GM18909 (cell line): ENCODE measurements at regions not wholly inside any gene's neighbourhood (a gene's known extent, or its start where the extent isn't known, plus 50 kb on each side); places are given as distances from the start of the nearest gene placed in this dataset.

Experiments used
- ATAC-seq: cut with Tn5 transposase; IDR thresholded peaks from one replicate; pipeline ENCODE4 v1.9.1; 2021; ENCODE audit warnings: mild to moderate bottlenecking; ENCODE audit not compliant: unreplicated experiment, poor library complexity

DNA sequence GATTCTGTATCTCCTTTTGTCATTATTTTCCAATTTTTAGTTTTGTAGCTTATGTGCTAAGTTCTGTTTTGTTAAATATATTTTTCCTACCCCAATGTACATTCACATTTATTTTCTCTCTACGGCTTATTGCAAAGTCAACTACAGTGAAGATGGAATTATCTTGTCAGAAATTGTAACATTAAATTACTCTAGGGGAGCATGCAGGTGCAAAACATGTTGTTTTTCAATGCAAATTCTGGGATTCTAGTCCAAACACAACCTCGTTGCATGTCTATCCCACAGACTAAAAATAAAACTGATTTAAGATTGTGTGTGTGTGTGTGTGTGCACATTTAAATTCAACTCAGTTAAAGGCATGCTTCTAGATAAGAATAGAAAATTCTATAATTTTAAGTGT is 529.1 kb upstream of the POM121L12 start:
- no peak for ATAC-seq

DNA sequence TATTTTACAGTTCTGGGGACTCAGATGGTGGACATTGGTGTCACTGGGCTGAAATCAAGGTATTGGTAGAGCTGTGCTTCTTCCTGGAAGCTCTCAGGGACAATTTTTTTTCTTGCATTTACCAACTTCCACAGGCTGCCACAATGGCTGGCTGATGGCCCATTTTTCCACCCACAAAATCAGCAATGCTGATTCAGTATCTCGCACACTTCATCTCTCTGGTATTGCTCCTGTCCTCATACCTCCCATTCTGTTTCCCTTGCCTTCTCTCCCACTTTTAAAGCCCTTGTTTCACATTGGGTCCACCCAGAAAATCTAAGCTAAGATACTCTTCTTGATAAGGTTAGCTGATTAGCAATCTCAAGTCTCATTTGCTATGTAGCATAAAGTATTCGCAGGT is 530.9 kb upstream of the POM121L12 start:
- ATAC-seq, result no peak

DNA sequence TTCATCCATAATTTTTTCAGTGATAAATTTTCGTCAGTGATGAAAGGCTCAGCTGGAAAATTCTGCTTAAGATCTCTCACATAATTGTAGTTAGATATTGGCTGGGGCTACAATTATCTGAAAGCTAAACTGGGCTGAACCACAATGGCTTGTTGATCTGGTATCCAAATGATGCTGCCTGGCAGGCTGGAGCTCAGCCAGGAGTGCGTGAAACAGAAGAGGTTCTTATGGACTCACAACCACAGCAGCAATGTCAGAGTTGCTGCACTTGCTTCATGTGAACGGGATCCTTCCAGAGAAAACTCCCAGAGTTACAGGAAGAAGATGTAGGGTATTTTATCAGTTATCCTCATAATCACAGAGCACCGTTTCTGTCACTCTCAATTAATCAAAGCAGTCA is 533.2 kb upstream of the POM121L12 start:
- no peak for ATAC-seq

DNA sequence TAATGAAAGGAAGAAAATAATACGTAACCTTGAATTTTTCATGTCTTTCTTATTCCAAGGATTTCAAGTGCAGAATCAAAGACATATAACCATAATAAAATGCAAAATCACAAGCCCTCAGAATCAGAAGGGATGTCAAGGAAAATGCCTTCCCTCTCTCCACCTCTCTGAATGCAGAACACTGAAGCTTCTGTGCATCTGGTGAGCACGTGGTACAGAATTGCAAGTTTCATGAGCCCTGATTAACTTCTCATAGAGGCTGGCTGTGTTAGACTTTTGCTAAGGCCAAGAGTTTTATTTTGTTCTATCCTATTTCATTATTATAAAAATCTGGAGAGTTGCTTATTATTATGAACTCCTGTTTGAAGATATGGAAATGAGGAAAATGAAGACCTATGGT is 533.7 kb upstream of the POM121L12 start:
- no peak for ATAC-seq

DNA sequence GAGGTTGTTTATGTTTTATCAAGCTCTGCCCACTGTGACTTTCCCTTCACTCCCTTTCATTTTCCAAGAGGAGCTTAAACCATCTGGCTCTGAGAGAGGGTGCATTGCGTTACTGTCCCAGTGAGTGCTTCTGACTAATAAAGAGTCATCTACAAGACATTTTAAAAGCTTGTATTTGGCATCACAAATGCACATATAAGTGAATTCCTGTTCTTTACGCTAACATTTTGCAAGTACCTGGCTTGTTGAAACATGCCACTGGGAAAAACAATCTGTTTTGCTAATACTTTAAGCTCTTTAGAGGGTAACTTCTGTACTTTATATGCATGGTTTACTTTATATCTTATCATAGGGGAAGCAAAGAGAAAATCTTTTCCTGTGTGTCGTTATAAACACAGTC is 534.6 kb upstream of the POM121L12 start:
- ATAC-seq, result no peak

DNA sequence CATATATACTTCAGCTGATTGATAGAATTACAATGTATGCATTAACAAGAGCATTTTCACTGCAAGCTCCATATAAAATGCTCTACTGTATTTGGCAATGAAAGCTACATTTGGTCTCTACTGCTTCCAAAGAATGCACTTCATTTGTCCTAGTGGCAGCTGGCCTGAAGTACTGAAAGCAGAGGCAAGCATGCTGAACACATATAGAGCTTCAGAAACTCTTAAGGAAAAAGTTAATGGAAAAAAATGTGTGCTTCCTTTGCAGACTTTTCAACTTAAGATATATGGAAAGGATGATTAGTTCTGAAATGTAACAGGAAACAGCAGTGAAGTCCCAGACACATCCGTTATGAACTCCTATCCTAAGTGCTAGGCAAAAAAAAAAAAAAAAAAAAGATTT is 537.1 kb upstream of the POM121L12 start:
- no peak for ATAC-seq

DNA sequence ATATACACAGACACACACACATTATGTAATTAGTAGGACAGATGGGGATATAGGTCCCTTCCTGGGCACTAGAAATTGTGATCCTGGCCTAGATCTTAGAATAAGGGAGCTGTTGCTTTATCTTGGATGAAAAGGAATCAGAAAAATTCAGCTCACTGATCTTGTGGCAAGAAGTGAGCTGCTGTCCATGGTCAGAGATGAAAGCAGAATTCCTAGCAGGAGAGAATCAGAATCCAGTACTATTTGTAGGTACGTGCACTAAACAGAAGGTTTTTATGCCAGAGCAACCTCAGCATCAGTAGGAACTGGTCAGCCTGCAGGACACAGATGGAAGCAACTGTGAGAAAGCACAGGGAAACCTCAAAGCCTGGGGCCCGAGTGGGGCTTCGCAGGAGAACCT is 549.2 kb upstream of the POM121L12 start:
- no peak for ATAC-seq

DNA sequence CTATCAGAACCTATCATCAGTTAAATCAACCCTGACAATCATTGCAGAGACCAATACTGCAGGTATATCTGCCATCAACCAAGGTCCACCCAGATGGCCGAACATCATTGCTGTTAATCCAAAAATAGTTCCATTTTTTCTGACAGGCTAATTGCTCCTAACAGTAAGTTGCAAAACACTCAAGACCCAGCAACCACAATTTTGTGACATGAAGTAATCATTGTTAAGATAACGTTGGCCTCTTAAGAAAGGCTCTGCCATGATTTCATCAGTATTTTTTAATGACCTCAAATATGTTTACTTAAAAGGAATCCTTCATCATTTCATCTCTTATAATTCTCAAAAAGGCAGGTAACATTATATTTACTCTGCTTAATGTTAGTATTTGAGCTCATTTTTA is 553.4 kb upstream of the POM121L12 start:
- no peak for ATAC-seq

DNA sequence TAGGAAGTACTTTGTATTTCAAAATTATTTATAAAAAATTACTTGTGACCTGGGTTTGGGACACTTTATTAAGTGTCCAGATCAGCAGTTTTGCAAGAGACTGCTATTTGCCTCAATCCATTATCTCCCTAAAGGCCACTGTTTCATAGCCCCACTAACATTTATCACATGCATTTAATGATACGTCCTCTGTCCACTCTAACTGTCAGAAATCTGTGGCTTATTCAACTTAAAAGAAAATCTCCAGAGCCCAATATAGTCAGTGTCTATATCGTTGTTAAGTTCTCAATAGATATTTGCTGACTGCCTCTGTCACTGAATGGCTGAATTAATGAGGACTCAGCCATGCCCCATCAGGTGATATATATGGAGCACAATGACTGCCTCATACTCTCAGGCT is 553.9 kb upstream of the POM121L12 start:
- ATAC-seq, result no peak

DNA sequence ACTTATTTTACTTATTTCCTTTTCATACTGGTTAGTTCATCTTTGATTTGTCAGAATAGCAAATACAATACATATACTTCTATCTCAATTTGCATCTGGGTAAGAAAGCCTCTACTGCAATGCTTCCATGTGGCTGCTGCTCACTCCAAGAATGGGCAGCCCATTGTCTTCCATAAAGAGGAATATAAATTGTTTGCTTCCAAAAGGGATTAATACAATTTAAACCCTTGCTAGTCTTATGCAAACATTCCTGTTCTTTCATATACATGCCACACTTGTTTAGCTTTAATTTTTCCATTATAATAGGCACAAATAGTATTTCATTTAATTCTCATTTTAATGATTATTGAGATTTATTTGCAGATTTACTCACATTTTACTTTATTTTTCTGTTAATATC is 555.4 kb upstream of the POM121L12 start:
- ATAC-seq, result no peak

DNA sequence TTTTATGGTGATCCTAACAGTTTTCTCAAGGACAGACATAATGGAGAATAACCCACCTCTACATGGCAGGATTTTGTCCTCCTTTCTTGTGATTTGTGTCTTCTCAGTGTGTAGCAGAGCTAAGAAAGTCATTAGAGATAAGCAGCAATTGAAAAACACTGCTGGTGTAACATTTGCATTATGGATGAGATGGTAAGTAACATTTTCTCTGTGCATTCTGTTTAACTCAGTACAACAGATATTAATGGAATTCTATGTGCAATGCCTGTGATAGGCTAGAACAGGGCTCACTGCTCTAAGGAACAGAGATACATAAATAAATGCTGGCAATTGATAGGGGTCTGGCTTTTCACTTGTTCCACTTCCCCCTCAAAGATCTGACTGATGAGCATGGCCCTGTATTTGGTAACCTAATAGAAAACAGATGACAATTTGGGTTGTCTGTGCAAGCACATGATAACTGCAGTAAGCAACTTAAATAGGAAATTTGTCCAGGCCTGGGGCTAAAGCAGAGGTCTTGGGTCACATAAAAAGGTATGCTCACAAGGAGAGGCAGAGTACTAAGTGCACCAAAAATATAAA is 560.3 kb upstream of the POM121L12 start:
- no peak for ATAC-seq

DNA sequence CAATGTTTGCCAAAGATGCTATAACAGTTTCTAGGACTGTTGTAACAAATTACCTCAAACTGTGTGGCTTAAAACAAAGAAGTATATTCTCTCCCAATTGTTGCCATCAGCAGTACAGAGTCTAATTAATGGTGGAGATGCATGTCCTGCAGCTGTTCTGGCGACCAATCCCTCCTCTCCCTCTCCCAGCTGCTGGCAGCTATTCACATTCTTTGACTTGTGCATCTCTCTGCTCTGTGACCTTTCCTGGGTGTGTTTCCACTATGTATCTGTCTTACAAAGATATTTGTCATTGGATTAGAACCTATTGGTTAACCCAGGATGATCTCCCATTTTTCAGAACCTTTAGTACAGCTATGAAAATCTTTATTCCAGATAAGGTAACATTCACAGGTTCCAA is 561.7 kb upstream of the POM121L12 start:
- no peak for ATAC-seq

DNA sequence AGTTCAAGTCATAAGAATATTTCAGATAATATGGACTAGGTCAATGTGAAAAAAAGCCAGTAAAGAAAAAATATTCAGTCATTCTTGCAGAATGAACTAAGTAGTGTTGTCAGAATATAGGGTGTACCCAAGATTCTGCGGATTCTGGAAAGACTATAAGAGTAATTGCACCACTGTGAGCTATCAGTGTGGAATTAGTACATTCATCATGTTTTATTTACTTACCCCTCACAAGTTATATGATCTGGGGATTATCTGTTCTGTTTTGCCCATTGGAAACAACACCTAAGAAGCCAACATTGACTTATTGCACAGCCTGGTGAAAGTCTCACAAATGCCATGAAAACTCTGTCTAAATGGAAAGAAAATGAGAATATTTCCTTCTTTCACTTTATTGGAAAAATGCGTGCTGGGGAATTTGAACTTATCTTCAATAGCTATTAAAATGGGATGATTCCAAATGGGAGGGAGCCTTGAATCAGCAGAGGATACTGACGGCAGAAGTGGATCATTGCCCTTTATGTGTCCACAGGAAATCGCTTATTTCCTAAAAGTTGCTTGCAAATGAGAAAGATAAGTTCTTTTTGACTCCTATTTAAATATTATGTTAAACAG is 563.3 kb upstream of the POM121L12 start:
- ATAC-seq, result no peak

DNA sequence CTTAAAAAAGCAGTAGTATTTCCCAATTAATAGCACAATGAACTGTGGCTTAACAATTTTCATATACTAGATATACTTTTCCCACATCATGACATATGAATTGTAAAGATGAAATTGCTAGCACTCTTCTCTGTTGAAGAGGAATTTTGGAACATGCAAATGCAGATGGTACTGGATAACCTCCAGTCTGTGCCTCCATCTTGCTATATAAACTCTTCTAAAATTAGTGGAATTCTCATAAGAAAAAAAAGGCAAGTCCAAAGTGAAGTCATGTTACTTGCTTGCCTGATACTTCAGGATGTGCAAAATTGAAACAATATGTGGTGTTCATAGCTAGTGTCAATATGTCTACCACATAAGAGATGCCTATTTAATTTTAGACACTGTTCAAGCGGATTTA is 570.2 kb upstream of the POM121L12 start:
- ATAC-seq, result no peak

DNA sequence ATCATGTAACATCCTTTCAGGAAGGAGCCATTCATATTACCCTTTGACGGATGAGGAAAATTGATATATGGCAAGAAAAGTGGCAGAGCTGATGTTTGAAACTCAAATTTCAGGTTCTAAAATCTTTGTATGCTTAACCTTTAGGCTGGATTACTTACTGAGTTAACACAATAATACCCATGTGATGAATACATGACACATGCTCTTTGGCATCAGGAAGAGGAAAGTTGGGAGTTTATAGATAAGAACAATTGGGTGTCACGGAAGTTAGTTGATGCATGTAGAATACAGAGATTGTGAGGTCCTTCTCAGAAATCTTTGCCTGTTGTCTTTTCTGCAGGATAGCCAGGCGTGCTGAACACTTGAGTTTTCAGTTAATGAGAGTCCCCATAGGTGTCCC is 572.1 kb upstream of the POM121L12 start:
- no peak for ATAC-seq

DNA sequence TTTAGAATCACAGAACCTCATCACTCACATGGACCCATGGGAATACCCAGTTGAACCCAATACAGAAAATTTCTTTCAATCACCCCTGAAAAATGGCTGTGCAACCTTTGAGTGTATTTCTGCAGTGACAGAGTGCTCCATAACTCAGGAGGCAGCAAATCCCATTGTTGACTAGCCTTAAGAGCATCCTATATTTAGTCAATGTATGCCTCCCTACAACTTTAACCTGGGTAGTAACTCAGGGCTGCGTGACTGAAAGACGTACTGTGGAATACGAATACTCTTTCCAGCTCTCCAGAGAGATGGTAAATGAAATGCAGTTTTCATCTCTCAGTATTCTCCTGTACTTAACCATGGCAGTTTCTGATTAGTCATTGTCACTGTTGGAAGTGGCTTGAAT is 573.0 kb upstream of the POM121L12 start:
- no peak for ATAC-seq

DNA sequence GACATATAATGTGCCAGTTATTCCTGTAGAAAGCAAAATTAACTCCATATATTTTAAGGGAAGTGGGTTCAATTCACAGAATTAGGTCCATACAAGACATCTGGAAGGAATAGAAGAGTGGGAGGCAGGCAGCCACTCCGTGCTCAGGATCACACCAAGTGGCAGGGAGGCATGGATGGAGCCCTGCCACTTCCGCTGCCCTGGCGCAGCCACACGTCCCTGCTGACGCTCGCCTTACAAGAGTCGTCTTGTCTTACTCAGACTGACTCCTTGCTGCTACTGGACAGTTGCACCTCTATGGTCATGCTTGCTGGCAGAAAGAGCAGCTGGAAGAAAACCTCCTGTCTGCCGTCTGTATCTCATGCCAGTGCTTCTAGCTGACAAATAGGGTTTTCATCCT is 579.9 kb upstream of the POM121L12 start:
- ATAC-seq, result no peak

DNA sequence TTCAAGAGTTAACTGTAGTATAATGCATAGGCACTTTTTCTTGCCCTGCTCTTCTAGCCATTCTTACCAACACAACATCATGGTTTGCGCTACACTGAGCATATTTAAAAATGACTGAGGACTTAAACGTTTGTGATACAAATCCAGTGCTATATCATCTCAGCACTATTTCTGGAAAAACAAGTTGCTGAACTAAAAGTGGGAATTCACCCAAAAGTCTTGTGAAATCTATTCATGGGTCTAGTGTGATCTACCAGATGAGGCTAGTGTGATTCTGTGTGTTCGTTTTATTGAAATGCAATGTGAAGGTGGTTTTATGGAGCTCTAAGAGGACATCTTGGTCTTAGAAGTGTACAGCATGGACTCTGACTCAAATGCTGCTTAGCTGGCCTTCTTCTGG is 584.6 kb upstream of the POM121L12 start:
- ATAC-seq, result no peak

DNA sequence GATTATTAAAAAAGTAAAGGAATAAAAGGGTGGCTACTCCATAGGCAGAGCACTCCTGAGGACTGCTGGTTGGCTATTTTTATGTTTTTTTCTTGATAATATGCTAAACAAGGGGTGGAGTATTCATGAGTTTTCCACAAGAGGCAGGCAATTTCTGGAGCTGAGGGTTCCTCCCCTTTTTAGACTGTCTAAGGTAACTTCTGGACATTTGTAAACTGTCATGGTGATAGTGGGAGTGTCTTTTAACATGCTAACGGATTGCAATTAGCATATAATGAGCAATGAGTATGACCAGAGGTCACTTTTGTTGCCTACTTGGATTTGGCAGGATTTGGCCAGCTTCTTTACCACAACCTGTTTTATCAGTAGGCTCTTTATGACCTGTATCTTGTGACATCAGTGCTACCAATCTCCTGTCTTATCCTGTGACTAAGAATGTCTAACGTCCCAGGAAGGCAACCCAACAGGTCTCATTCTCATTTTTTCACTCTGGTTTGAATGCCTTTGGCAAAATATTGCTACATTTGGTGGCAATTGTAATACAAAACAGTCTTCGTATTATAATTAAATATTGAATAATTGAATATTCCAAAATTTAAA is 587.8 kb upstream of the POM121L12 start:
- no peak for ATAC-seq

DNA sequence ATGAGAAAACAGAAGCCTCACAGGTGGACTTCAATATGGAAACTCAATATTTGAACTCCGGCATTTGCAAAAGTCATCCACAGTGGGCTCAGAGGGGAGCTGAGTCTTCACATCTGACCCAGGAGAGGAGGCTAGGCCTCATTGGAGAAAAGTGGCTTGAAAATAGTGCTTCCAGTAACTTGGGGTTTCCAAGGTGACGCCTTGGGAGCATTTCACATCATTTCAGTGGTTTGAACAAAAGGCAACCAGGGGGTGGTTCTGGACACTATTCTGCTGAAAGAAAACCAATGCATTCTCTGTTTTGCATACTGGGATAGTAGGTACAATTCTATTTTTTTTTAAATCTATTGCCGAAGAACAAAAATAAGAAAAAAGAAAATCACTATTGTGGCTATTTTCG is 599.2 kb upstream of the POM121L12 start:
- no peak for ATAC-seq

DNA sequence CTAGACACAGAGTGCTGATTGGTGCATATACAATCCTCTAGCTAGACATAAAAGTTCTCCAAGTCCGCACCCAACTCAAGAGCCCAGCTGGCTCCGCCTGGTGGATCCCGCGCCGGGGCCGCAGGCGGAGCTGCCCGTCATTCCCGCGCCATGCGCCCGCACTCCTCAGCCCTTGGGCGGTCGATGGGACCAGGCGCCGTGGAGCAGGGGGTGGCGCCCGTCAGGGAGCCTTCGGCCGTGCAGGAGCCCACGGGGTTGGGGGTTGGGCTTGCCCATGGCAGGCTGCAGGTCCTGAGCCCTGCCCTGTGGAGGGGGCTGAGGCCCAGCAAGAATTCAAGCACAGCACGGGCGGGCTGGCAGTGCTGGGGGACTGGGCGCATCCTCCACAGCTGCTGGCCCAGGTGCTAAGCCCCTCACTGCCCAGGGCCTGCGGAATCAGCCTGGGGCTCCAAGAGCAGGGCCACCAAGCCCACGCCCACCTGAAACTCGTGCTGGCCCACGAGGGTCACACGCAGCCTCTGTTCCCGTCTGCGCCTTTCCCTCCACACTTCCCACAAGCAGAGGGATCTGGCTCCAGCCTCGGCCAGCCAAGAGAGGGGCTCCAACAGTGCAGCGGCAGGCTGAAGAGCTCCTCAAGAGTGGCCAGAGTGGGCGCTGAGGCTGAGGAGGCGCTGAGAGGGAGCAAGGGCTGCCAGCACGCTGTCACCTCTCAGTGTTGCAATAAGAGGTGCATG is 604.2 kb upstream of the POM121L12 start:
- no peak for ATAC-seq

DNA sequence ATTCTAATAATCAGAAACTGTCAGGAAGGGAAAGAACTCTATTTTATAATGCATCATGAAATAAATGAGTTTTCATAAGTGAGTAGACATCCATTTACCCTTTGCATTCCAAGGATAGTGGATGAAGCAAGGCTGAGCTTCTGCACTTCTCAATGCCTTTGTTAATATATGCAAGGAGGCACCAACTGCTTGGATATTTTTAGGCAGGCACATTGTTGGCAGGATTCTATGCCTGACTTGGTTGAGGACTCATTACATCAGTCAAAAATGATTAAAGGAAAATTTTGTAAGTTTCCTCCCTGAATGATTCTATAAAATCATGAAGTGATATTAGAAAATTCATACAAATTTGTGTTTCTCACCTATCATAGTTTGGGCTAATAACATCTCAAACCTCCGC is 612.2 kb upstream of the POM121L12 start:
- ATAC-seq, result no peak
